ENCODE measurements at regions not wholly inside any gene's neighbourhood (a gene's known extent, or its start where the extent isn't known, plus 50 kb on each side); places are given as distances from the start of the nearest gene placed in this dataset.

DNA sequence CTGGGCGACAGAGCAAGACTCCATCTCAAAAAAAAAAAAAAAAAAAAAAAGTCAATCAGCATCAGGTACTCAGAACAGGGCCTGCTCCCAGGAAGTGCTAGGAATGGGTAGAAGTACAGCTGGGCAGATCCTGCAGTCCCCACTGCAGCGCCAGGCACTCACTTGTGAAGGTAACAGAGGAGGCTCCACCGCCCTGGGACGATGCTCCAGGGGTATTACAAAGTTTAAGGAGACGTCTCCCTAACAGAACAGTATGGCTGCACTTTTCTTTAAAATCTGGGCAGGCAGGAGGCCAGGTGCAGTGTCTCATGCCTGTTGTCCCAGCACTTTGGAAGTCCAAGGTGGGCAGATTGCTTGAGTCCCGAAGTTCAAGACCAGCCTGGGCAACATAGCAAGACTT is 1449.0 kb downstream of the BRD1 start:
- H3K27ac ChIP-seq = no peak overlapping the region
- TF ChIP-seq, protein P1, sequence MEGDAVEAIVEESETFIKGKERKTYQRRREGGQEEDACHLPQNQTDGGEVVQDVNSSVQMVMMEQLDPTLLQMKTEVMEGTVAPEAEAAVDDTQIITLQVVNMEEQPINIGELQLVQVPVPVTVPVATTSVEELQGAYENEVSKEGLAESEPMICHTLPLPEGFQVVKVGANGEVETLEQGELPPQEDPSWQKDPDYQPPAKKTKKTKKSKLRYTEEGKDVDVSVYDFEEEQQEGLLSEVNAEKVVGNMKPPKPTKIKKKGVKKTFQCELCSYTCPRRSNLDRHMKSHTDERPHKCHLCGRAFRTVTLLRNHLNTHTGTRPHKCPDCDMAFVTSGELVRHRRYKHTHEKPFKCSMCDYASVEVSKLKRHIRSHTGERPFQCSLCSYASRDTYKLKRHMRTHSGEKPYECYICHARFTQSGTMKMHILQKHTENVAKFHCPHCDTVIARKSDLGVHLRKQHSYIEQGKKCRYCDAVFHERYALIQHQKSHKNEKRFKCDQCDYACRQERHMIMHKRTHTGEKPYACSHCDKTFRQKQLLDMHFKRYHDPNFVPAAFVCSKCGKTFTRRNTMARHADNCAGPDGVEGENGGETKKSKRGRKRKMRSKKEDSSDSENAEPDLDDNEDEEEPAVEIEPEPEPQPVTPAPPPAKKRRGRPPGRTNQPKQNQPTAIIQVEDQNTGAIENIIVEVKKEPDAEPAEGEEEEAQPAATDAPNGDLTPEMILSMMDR (conservative IDR thresholded peaks at IDR 0.05) = no peak

DNA sequence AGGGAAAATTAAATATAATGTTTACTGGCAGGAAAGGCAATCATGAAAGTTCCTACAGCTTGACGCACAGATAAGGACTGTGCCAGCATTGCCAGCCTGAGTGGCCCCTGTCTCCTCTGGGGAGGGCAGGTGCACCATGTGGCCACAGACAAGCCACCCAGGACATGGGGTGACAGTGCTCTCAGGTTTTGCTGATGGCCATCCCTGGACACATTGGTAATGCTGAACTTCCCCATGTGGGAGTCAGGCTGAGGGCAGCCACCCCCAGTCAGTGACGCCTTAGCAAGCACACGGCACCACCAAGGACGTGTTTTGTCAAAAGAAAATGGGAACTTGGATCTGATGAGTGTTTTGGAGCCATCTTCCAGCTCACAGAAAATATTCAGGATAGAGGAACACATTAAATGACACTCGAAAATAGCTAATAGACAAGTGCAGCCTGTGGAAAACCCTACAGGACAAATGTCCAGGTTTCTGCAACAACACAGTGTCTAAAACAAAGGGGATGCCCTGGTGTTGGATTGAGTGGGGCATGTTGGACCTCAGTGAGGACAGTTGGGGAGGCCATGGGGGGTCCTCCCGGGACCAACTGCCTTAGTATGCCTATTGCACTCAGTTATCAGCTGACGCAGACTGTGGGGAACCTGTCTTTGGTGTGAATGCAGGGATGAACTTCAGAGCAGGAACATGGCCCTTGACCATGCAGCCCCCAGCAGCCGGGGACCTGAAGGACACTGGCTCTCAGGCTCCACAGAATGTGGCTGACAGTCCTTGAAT is 1450.5 kb downstream of the BRD1 start:
- TF ChIP-seq, protein P1 (conservative IDR thresholded peaks at IDR 0.05) = no peak
- no peak overlapping the region for H3K27ac ChIP-seq

DNA sequence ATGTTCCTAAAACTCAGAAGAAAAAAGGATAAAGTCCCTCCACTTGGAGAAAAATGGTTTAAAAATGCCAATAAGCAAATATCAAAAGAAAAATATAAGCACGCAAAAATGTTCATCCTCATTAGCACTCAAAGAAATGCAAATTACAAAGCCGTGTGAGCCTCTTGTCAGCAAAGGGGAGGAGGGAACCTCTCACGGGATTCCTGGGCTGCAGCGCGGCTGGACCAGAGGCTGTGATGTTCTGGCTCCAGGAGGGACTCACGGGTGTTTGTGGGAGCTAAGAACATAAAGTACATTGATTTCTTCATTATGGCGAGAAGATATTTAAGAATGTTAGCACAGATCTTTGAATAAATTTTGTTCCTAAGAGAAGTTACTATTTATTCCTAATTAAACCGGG is 1451.2 kb downstream of the BRD1 start:
- TF ChIP-seq, protein P1 (conservative IDR thresholded peaks at IDR 0.05) = no peak
- no peak overlapping the region for H3K27ac ChIP-seq

DNA sequence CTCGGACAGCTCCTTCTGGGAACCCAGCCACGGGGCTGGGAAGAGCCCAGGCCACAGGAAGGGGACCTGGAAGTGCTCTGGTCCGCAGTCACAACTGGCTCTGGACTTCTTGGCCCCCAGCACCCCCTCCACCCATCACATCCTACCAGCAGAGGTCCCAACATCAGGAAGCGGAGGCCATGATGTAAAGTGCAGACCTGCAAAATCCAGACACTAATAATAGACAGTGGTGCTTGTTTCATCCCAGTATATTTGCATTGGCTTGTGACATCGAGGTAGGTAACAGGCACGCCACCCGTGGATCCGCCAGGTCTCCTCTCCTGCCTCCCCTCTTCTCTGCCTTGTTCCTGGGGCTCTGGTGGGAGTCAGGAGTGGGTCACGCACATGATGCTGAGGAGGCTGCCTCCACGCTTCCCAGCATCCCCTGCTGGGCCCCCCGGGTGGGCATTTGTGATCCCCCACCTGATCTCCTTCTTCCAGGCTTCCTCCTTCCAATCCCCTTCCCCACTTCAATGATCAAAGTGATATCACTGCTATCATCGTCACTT is 1454.0 kb downstream of the BRD1 start:
- H3K27ac ChIP-seq = no peak overlapping the region
- TF ChIP-seq, protein P1 (conservative IDR thresholded peaks at IDR 0.05) = no peak

DNA sequence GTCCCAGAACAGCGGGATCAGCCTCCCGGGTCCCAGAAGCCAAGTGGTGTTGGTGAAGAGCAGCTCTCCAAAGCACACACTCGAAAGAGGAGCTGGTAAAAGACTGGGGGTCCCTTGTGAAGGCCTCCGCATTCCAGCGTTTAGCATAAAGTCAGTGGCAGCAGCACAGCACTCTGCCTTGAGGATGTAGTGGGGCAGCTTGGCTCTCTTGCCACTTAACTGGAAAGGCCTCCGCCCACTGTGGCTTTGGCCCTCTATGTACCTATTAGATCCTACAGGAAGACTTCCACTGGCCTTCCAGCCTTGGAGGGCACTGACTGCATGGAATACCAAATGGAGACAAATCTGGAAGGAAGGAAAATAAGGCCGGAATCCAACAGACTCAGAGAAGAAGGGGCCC is 1455.3 kb downstream of the BRD1 start:
- H3K27ac ChIP-seq = no peak overlapping the region
- TF ChIP-seq, protein P1 (conservative IDR thresholded peaks at IDR 0.05) = no peak

DNA sequence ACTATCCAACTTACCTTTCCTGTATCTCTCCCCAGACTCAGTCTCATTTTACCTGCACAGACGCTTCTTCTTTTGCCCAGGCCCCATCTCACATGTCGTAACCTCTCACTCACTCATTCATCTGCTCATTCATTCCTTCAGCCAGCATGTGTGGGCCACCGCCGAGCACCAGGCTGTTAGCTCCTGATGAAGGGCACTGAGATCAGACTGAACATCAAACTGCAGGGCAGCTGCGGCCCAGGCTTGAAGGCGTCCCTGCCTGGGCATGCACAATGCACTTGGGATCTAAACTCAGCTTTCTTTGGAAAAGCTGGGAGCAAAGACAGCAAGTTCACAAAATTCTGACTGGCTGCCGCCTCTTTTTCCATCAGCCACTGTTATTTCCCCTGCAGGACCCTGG is 1456.3 kb downstream of the BRD1 start:
- H3K27ac ChIP-seq = no peak overlapping the region
- TF ChIP-seq, protein P1 (conservative IDR thresholded peaks at IDR 0.05) = no peak

DNA sequence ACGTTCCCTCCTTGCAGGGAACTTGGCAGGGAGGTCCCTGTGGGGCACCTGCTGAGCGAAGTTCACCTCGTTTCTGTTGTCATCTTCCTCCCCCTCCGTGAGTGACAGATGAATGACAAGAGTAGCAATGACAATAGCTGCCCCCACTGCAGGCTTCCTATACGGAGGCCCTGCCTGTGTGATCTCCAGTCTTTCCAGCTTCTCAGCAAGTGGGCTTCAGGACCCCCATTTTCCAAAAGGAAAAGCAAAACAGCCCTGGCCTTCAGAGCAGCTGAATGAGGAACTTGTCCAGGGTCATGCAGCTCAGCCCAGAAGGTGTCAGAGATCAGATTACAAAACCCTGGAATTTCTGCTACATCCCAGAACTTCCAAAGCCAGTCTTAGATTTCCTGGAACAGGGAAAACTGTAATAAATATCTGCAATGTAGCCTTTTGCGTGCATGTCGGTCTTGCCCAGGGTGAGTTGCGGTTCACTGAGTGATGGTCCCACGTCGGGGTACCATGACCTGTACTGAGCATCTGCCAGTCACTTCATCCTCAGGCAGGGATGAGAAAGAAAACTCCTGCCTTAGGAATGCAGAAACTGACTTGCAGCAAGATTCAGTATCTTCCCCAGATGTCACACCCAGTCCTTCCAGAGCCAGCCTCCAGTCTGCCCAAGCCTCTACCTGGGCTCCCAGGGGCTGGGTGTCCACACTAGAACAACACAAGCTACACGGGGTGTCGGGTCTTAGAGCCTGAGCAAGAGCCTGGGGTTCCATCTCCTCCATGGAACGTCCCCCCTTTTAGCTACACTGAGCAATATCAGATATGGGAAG is 1457.0 kb downstream of the BRD1 start:
- TF ChIP-seq, protein P1 (conservative IDR thresholded peaks at IDR 0.05) = no peak
- no peak overlapping the region for H3K27ac ChIP-seq

Measured in VCaP (cell line).